HL-60 (cell line): ENCODE measurements at regions not wholly inside any gene's neighbourhood (a gene's known extent, or its start where the extent isn't known, plus 50 kb on each side); places are given as distances from the start of the nearest gene placed in this dataset.

Source experiments
- DNase-seq, 2 experiments: peaks; one replicate each; pipeline ENCODE4 v3.0.0-alpha.2; 2010 to 2020; ENCODE audit warnings: low read depth in 1 of 2, low spot score in 1 of 2
- H3K27ac ChIP-seq: fragments of 250-450 bp; sonication (Bioruptor Pico); replicated peaks from 2 replicates; pipeline ENCODE4 v1.5.1; 2020; ENCODE audit warnings: mild to moderate bottlenecking, moderate library complexity
- H3K27me3 ChIP-seq: fragments of 250-450 bp; sonication (Bioruptor Pico); 2 replicates; pipeline ENCODE4 v1.5.1; 2021; ENCODE audit warnings: mild to moderate bottlenecking, moderate library complexity; ENCODE audit not compliant: insufficient read depth, poor library complexity, severe bottlenecking
- H3K4me3 ChIP-seq: replicated peaks from 2 replicates; pipeline ENCODE4 v1.5.1; 2011; ENCODE audit warnings: mild to moderate bottlenecking, control low read depth, low read length; ENCODE audit not compliant: insufficient read depth
- CTCF ChIP-seq: IDR thresholded peaks from one replicate; pipeline ENCODE4 v1.5.1; 2011; ENCODE audit warnings: low read length, control low read depth, inconsistent platforms; ENCODE audit not compliant: insufficient read depth
- GABPA ChIP-seq: IDR thresholded peaks from 2 replicates; pipeline ENCODE4 v1.6.1; 2012; ENCODE audit warnings: low read depth
- POLR2AphosphoS5 ChIP-seq: IDR thresholded peaks from 2 replicates; pipeline ENCODE4 v1.6.1; 2012; ENCODE audit warnings: low read depth
- SPI1 ChIP-seq: IDR thresholded peaks from 2 replicates; pipeline ENCODE4 v1.6.1; 2012; ENCODE audit warnings: low read depth, mild to moderate bottlenecking, borderline replicate concordance
- TF ChIP-seq, protein P1 (sequence below): IDR thresholded peaks from 2 replicates; pipeline ENCODE4 v1.6.1; 2012; ENCODE audit warnings: low read depth; ENCODE audit not compliant: insufficient replicate concordance

GRCh38 chr9:107890921-107891465, 401.4 kb upstream of the KLF4 start:
- TF ChIP-seq POLR2AphosphoS5 = no peak
- TF ChIP-seq GABPA = no peak
- TF ChIP-seq, protein P1, sequence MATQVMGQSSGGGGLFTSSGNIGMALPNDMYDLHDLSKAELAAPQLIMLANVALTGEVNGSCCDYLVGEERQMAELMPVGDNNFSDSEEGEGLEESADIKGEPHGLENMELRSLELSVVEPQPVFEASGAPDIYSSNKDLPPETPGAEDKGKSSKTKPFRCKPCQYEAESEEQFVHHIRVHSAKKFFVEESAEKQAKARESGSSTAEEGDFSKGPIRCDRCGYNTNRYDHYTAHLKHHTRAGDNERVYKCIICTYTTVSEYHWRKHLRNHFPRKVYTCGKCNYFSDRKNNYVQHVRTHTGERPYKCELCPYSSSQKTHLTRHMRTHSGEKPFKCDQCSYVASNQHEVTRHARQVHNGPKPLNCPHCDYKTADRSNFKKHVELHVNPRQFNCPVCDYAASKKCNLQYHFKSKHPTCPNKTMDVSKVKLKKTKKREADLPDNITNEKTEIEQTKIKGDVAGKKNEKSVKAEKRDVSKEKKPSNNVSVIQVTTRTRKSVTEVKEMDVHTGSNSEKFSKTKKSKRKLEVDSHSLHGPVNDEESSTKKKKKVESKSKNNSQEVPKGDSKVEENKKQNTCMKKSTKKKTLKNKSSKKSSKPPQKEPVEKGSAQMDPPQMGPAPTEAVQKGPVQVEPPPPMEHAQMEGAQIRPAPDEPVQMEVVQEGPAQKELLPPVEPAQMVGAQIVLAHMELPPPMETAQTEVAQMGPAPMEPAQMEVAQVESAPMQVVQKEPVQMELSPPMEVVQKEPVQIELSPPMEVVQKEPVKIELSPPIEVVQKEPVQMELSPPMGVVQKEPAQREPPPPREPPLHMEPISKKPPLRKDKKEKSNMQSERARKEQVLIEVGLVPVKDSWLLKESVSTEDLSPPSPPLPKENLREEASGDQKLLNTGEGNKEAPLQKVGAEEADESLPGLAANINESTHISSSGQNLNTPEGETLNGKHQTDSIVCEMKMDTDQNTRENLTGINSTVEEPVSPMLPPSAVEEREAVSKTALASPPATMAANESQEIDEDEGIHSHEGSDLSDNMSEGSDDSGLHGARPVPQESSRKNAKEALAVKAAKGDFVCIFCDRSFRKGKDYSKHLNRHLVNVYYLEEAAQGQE = no peak
- no peak for TF ChIP-seq CTCF
- no peak for TF ChIP-seq SPI1
- H3K27ac ChIP-seq = no peak overlapping the region
- H3K4me3 ChIP-seq = no peak overlapping the region
- H3K27me3 ChIP-seq = no peaks in the 10 kb centered on the region
- no peak for DNase-seq

GRCh38 chr9:107888773-107889227, 399.2 kb upstream of the KLF4 start:
- no peak for TF ChIP-seq POLR2AphosphoS5
- no peak for TF ChIP-seq SPI1
- TF ChIP-seq, protein P1 = no peak
- TF ChIP-seq CTCF = no peak
- no peak for TF ChIP-seq GABPA
- no peak overlapping the region for H3K27ac ChIP-seq
- DNase-seq = no peak
- H3K27me3 ChIP-seq = no peaks in the 10 kb centered on the region
- no peak overlapping the region for H3K4me3 ChIP-seq

- Histone ChIP-seq H3K4me3 (no peak overlapping the region), H3K27me3 (no peaks in the 10 kb centered on the region), H3K27ac (no peak overlapping the region)
- TF ChIP-seq SPI1 = no peak
- TF ChIP-seq CTCF = no peak
- no peak for TF ChIP-seq POLR2AphosphoS5
- TF ChIP-seq GABPA = no peak
- TF ChIP-seq, protein P1 = no peak
- DNase-seq = no peak
Observed at GRCh38 chr9:107886826-107887225, 397.3 kb upstream of the KLF4 start.
